Liver (tissue), 8 donors: ENCODE measurements at regions not wholly inside any gene's neighbourhood (a gene's known extent, or its start where the extent isn't known, plus 50 kb on each side); places are given as distances from the start of the nearest gene placed in this dataset.

ENCODE experiments used
- DNase-seq: peaks from one replicate; pipeline ENCODE4 v3.0.0-alpha.2; 2017; ENCODE audit warnings: low spot score
- H3K27ac ChIP-seq, 2 donors: one replicate each; pipeline ENCODE4 v1.7.0; 2013; ENCODE audit warnings: inconsistent platforms in 2 of 2, low read length in 2 of 2, control low read depth in 1 of 2, low read depth in 1 of 2, mild to moderate bottlenecking in 1 of 2
- H3K27me3 ChIP-seq, 4 donors: one replicate each; pipeline versions ENCODE4 v1.6.1 to v1.7.0; 2013; ENCODE audit warnings: low read length in 3 of 4, inconsistent platforms in 1 of 4, mild to moderate bottlenecking in 1 of 4, moderate library complexity in 1 of 4; ENCODE audit not compliant: control insufficient read depth in 4 of 4, insufficient read depth in 4 of 4
- H3K36me3 ChIP-seq, 4 donors: one replicate each; pipeline versions ENCODE4 v1.6.1 to v1.7.0; 2013; ENCODE audit warnings: low read length in 3 of 4, mild to moderate bottlenecking in 3 of 4, low read depth in 1 of 4, moderate library complexity in 1 of 4; ENCODE audit not compliant: control insufficient read depth in 4 of 4, insufficient read depth in 3 of 4
- H3K4me1 ChIP-seq, 4 donors: one replicate each; pipeline versions ENCODE4 v1.6.1 to v1.7.0; 2013; ENCODE audit warnings: low read length in 3 of 4, mild to moderate bottlenecking in 3 of 4, moderate library complexity in 1 of 4; ENCODE audit not compliant: control insufficient read depth in 4 of 4, insufficient read depth in 4 of 4
- H3K4me3 ChIP-seq, 3 donors: one replicate each; pipeline versions ENCODE4 v1.6.1 to v1.7.0; 2013; ENCODE audit warnings: low read length in 3 of 3, control low read depth in 1 of 3, low read depth in 1 of 3, mild to moderate bottlenecking in 1 of 3
- H3K9ac ChIP-seq, 2 donors: one replicate each; pipeline ENCODE4 v1.7.0; 2013; ENCODE audit warnings: low read length in 2 of 2, mild to moderate bottlenecking in 2 of 2, moderate library complexity in 2 of 2, control low read depth in 1 of 2, low read depth in 1 of 2
- H3K9me3 ChIP-seq, 4 donors: one replicate each; pipeline versions ENCODE4 v1.6.1 to v1.7.0; 2013; ENCODE audit warnings: low read length in 3 of 4; ENCODE audit not compliant: control insufficient read depth in 4 of 4
- CTCF ChIP-seq: fragments of 150-350 bp; IDR thresholded peaks from 2 replicates; pipeline ENCODE4 v1.5.1; 2017; ENCODE audit warnings: improper control_type of control experiment, low read depth, low read length; ENCODE audit not compliant: missing input control
- FOXA1 ChIP-seq: IDR thresholded peaks from 2 replicates; pipeline ENCODE4 v1.6.1; 2016; ENCODE audit warnings: antibody characterized with exemption
- HNF4G ChIP-seq: IDR thresholded peaks from 2 replicates; pipeline ENCODE4 v1.6.1; 2016; ENCODE audit warnings: antibody characterized with exemption
- JUND ChIP-seq, 2 donors: IDR thresholded peaks; 2 replicates each; pipeline ENCODE4 v1.6.1; 2016; ENCODE audit warnings: antibody characterized with exemption in 2 of 2
- MAX ChIP-seq: IDR thresholded peaks from 2 replicates; pipeline ENCODE4 v1.6.1; 2016; ENCODE audit warnings: antibody characterized with exemption
- NR2F2 ChIP-seq: IDR thresholded peaks from 2 replicates; pipeline ENCODE4 v1.6.1; 2016; ENCODE audit warnings: antibody characterized with exemption
- RAD21 ChIP-seq, 2 donors: IDR thresholded peaks; 2 replicates each; pipeline ENCODE4 v1.6.1; 2016; ENCODE audit warnings: antibody characterized with exemption in 2 of 2, mild to moderate bottlenecking in 2 of 2
- SP1 ChIP-seq: IDR thresholded peaks from 2 replicates; pipeline ENCODE4 v1.6.1; 2018; ENCODE audit warnings: antibody characterized with exemption, mild to moderate bottlenecking
- TAF1 ChIP-seq: conservative IDR thresholded peaks from 2 replicates; pipeline ENCODE4 v1.6.1; 2016; ENCODE audit warnings: antibody characterized with exemption, mild to moderate bottlenecking
- YY1 ChIP-seq: IDR thresholded peaks from 2 replicates; pipeline ENCODE4 v1.6.1; 2016; ENCODE audit warnings: antibody characterized with exemption, mild to moderate bottlenecking
- ZBTB33 ChIP-seq: IDR thresholded peaks from 2 replicates; pipeline ENCODE4 v1.6.1; 2016; ENCODE audit warnings: antibody characterized with exemption
- WGBS: extraction: QIAGEN DNeasy Blood & Tissue Kit; methylation state at CpG from one replicate; pipeline ENCODE4 v1.1.7; 2013; 5-methylcytosine and 5-hydroxymethylcytosine counted together
- TF ChIP-seq, protein P1 (sequence below): IDR thresholded peaks from 2 replicates; pipeline ENCODE4 v1.6.1; 2016; ENCODE audit warnings: antibody characterized with exemption, mild to moderate bottlenecking
- TF ChIP-seq, protein P2 (sequence below): IDR thresholded peaks from 2 replicates; pipeline ENCODE4 v1.6.1; 2016; ENCODE audit warnings: antibody characterized with exemption
- donor health status: healthy.
- donor health status: healthy.
- donor health status: healthy.
- donor health status: healthy.
- donor health status: healthy.

- Histone ChIP-seq H3K27me3 (no peaks in the 10 kb centered on the region), H3K36me3 (no peaks in the 10 kb centered on the region), H3K9me3 (no peaks in the 10 kb centered on the region), H3K4me3 (no peak overlapping the region), H3K9ac (no peak overlapping the region), H3K4me1 (no peaks in the 10 kb centered on the region), H3K27ac (no peak overlapping the region)
- WGBS: 79% methylated on average over 5 of the region's 5 CpGs
- no peak for DNase-seq
- TF ChIP-seq CTCF (no peak), SP1 (no peak), MAX (no peak)
- TF ChIP-seq, protein P1, sequence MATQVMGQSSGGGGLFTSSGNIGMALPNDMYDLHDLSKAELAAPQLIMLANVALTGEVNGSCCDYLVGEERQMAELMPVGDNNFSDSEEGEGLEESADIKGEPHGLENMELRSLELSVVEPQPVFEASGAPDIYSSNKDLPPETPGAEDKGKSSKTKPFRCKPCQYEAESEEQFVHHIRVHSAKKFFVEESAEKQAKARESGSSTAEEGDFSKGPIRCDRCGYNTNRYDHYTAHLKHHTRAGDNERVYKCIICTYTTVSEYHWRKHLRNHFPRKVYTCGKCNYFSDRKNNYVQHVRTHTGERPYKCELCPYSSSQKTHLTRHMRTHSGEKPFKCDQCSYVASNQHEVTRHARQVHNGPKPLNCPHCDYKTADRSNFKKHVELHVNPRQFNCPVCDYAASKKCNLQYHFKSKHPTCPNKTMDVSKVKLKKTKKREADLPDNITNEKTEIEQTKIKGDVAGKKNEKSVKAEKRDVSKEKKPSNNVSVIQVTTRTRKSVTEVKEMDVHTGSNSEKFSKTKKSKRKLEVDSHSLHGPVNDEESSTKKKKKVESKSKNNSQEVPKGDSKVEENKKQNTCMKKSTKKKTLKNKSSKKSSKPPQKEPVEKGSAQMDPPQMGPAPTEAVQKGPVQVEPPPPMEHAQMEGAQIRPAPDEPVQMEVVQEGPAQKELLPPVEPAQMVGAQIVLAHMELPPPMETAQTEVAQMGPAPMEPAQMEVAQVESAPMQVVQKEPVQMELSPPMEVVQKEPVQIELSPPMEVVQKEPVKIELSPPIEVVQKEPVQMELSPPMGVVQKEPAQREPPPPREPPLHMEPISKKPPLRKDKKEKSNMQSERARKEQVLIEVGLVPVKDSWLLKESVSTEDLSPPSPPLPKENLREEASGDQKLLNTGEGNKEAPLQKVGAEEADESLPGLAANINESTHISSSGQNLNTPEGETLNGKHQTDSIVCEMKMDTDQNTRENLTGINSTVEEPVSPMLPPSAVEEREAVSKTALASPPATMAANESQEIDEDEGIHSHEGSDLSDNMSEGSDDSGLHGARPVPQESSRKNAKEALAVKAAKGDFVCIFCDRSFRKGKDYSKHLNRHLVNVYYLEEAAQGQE: no peak
These were observed 159.6 kb upstream of the PROK2 start for GRCh38 chr3:71944482-71945065.

- DNase-seq: no peak
- no peak overlapping the region for H3K4me3 ChIP-seq
- no peaks in the 10 kb centered on the region for H3K27me3 ChIP-seq
These were observed 157.7 kb upstream of the PROK2 start for GRCh38 chr3:71942432-71943187.

More at GRCh38 chr3:71942432-71943187, 157.7 kb upstream of the PROK2 start:
- H3K27ac ChIP-seq: no peak overlapping the region
- H3K9ac ChIP-seq: no peak overlapping the region
- 81% methylated on average over 9 of the region's 9 CpGs for WGBS
- TF ChIP-seq SP1 (no peak), ZBTB33 (no peak), FOXA1 (no peak), RAD21 (IDR thresholded peaks at IDR 0.05) (no peak), NR2F2 (no peak), YY1 (no peak), HNF4G (no peak), TAF1 (no peak), JUND (IDR thresholded peaks at IDR 0.05) (no peak)
- TF ChIP-seq, protein P2, sequence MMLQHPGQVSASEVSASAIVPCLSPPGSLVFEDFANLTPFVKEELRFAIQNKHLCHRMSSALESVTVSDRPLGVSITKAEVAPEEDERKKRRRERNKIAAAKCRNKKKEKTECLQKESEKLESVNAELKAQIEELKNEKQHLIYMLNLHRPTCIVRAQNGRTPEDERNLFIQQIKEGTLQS: no peak
- no peaks in the 10 kb centered on the region for H3K4me1 ChIP-seq
- H3K9me3 ChIP-seq: no peaks in the 10 kb centered on the region
- no peaks in the 10 kb centered on the region for H3K36me3 ChIP-seq
